Naive thymus-derived CD4-positive, alpha-beta T cell (primary cell): ENCODE measurements at regions not wholly inside any gene's neighbourhood (a gene's known extent, or its start where the extent isn't known, plus 50 kb on each side); places are given as distances from the start of the nearest gene placed in this dataset.

Experiments used
- ATAC-seq: fragments of 150-1000 bp; cut with Tn5 transposase; 2 replicates; pipeline ENCODE4 v1.10.0; 2021; ENCODE audit warnings: mild to moderate bottlenecking, moderate library complexity
- CTCF ChIA-PET: fragments of 350-600 bp; sonication (Branson Sonifier 250); formaldehyde crosslinking; loops from one replicate; lab custom pipeline; 2021; ENCODE audit warnings: antibody characterized with exemption; lab: Charles Lee
- POLR2A ChIA-PET: fragments of 350-600 bp; sonication (Branson Sonifier 250); formaldehyde crosslinking; loops from one replicate; lab custom pipeline; 2021; ENCODE audit warnings: antibody characterized with exemption, inconsistent platforms; lab: Charles Lee
- DNase-seq, 9 donors: peaks; one replicate each; pipeline versions ENCODE4 v3.0.0 to v3.0.0-alpha.2; 2020 to 2022; ENCODE audit warnings: mixed read lengths in 1 of 9
- H3K27ac ChIP-seq: one replicate; pipeline ENCODE4 v1.7.0; 2013; ENCODE audit warnings: mild to moderate bottlenecking, low read depth, low read length, moderate library complexity
- H3K27me3 ChIP-seq, 2 donors: one replicate each; pipeline ENCODE4 v1.7.0; 2013; ENCODE audit warnings: low read length in 2 of 2, mild to moderate bottlenecking in 2 of 2, moderate library complexity in 2 of 2; ENCODE audit not compliant: control insufficient read depth in 2 of 2, insufficient read depth in 2 of 2
- H3K36me3 ChIP-seq, 3 experiments: 1 replicate in 2 of 3; 2 replicates in 1 of 3; pipeline ENCODE4 v1.7.0; 2013; ENCODE audit warnings: low read length in 3 of 3, mild to moderate bottlenecking in 3 of 3, moderate library complexity in 1 of 3; ENCODE audit not compliant: insufficient read depth in 3 of 3, control insufficient read depth in 2 of 3
- H3K4me1 ChIP-seq, 2 donors: one replicate each; pipeline ENCODE4 v1.7.0; 2013; ENCODE audit warnings: low read length in 2 of 2, mild to moderate bottlenecking in 2 of 2, moderate library complexity in 1 of 2; ENCODE audit not compliant: control insufficient read depth in 2 of 2, insufficient read depth in 2 of 2
- H3K4me3 ChIP-seq: 2 replicates; pipeline ENCODE4 v1.7.0; 2013; ENCODE audit warnings: mild to moderate bottlenecking, low read length
- H3K9me3 ChIP-seq, 3 experiments: 1 replicate in 2 of 3; 2 replicates in 1 of 3; pipeline ENCODE4 v1.7.0; 2013; ENCODE audit warnings: low read length in 3 of 3; ENCODE audit not compliant: control insufficient read depth in 2 of 3
- H3K27ac Mint-ChIP-seq, 9 donors: one replicate each; pipeline ENCODE4 v1.8.0; 2020 to 2022; ENCODE audit warnings: mixed read lengths in 9 of 9, mild to moderate bottlenecking in 8 of 9, moderate library complexity in 5 of 9, inconsistent platforms in 2 of 9
- H3K27me3 Mint-ChIP-seq, 5 donors: one replicate each; pipeline ENCODE4 v1.8.0; 2021 to 2022; ENCODE audit warnings: mixed read lengths in 5 of 5, mild to moderate bottlenecking in 1 of 5
- H3K36me3 Mint-ChIP-seq, 5 donors: one replicate each; pipeline ENCODE4 v1.8.0; 2020 to 2022; ENCODE audit warnings: mixed read lengths in 5 of 5, mild to moderate bottlenecking in 3 of 5, inconsistent platforms in 1 of 5
- H3K4me1 Mint-ChIP-seq, 7 donors: one replicate each; pipeline ENCODE4 v1.8.0; 2020 to 2022; ENCODE audit warnings: mixed read lengths in 7 of 7, mild to moderate bottlenecking in 3 of 7, inconsistent platforms in 1 of 7
- H3K4me3 Mint-ChIP-seq, 10 donors: one replicate each; pipeline ENCODE4 v1.8.0; 2020 to 2022; ENCODE audit warnings: mild to moderate bottlenecking in 10 of 10, mixed read lengths in 10 of 10, moderate library complexity in 6 of 10, inconsistent platforms in 2 of 10
- H3K9me3 Mint-ChIP-seq, 11 donors: one replicate each; pipeline ENCODE4 v1.8.0; 2020 to 2022; ENCODE audit warnings: mixed read lengths in 11 of 11, mild to moderate bottlenecking in 4 of 11, inconsistent platforms in 1 of 11, moderate library complexity in 1 of 11
- intact Hi-C, 2 donors: fragments of 100-400 bp; cut with micrococcal nuclease; formaldehyde crosslinking; loops; one replicate each; pipeline ENCODE4 v1.15.1; 2023

- no peaks in the 10 kb centered on the region for H3K27me3 ChIP-seq
- no peaks in the 10 kb centered on the region for H3K27me3 Mint-ChIP-seq
- no peak overlapping the region for H3K4me3 ChIP-seq
- no peak overlapping the region for H3K4me3 Mint-ChIP-seq
- no peak overlapping the region for H3K27ac Mint-ChIP-seq
- peaks cover 0 to 9% (median 4%) of the 10 kb centered on the region in 11 donors for H3K9me3 Mint-ChIP-seq
- no peaks in the 10 kb centered on the region for H3K4me1 Mint-ChIP-seq
- ATAC-seq, result no peak
- H3K9me3 ChIP-seq, result no peaks in the 10 kb centered on the region
- intact Hi-C loops, result no loop called here
- CTCF ChIA-PET, result no interaction called here
- no peaks in the 10 kb centered on the region for H3K36me3 Mint-ChIP-seq
- no peak for DNase-seq
- H3K36me3 ChIP-seq, result no peaks in the 10 kb centered on the region
- no peak overlapping the region for H3K27ac ChIP-seq
- H3K4me1 ChIP-seq, result no peaks in the 10 kb centered on the region
- POLR2A ChIA-PET, result no interaction called here
Observed at GRCh38 chr7:123060446-123060845, 64.9 kb upstream of the TAS2R16 start.

GRCh38 chr7:123057911-123058310, 62.4 kb upstream of the TAS2R16 start:
- Mint-ChIP-seq H3K27me3 (no peaks in the 10 kb centered on the region), H3K27ac (no peak overlapping the region), H3K4me3 (no peak overlapping the region), H3K9me3 (peaks cover 0 to 12% (median 3%) of the 10 kb centered on the region in 11 donors), H3K36me3 (no peaks in the 10 kb centered on the region), H3K4me1 (no peaks in the 10 kb centered on the region)
- no peak for ATAC-seq
- CTCF ChIA-PET, result no interaction called here
- no peak for DNase-seq
- Histone ChIP-seq H3K4me1 (no peaks in the 10 kb centered on the region), H3K36me3 (no peaks in the 10 kb centered on the region), H3K9me3 (no peaks in the 10 kb centered on the region), H3K4me3 (no peak overlapping the region), H3K27ac (no peak overlapping the region), H3K27me3 (no peaks in the 10 kb centered on the region)
- intact Hi-C loops, result no loop called here
- POLR2A ChIA-PET, result no interaction called here

GRCh38 chr7:123054357-123055133, 59.0 kb upstream of the TAS2R16 start:
- no peak for DNase-seq
- H3K9me3 ChIP-seq, result peaks cover 0 to 2% (median 0%) of the 10 kb centered on the region in 3 experiments
- Mint-ChIP-seq H3K27me3 (no peaks in the 10 kb centered on the region), H3K36me3 (no peaks in the 10 kb centered on the region), H3K9me3 (peaks cover 5 to 24% (median 12%) of the 10 kb centered on the region in 11 donors), H3K4me1 (no peaks in the 10 kb centered on the region), H3K4me3 (no peak overlapping the region), H3K27ac (no peak overlapping the region)
- no peaks in the 10 kb centered on the region for H3K36me3 ChIP-seq
- POLR2A ChIA-PET, result no interaction called here
- no peak overlapping the region for H3K4me3 ChIP-seq
- intact Hi-C loops, result no loop called here
- no peak for ATAC-seq
- no peak overlapping the region for H3K27ac ChIP-seq
- H3K27me3 ChIP-seq, result no peaks in the 10 kb centered on the region
- CTCF ChIA-PET, result no interaction called here
- H3K4me1 ChIP-seq, result no peaks in the 10 kb centered on the region

- Histone ChIP-seq H3K9me3 (peaks cover 0 to 6% (median 0%) of the 10 kb centered on the region in 3 experiments), H3K4me3 (no peak overlapping the region), H3K36me3 (no peaks in the 10 kb centered on the region), H3K4me1 (no peaks in the 10 kb centered on the region), H3K27ac (no peak overlapping the region), H3K27me3 (no peaks in the 10 kb centered on the region)
- H3K36me3 Mint-ChIP-seq, result no peaks in the 10 kb centered on the region
- no peak for DNase-seq
- no peak overlapping the region for H3K4me3 Mint-ChIP-seq
- H3K9me3 Mint-ChIP-seq, result peaks cover 7 to 45% (median 20%) of the 10 kb centered on the region in 11 donors
- no peak for ATAC-seq
- ChIA-PET POLR2A (no interaction called here), CTCF (no interaction called here)
- H3K27me3 Mint-ChIP-seq, result no peaks in the 10 kb centered on the region
- H3K27ac Mint-ChIP-seq, result no peak overlapping the region
- no peaks in the 10 kb centered on the region for H3K4me1 Mint-ChIP-seq
- intact Hi-C loops, result no loop called here
Observed at GRCh38 chr7:123051916-123052315, 56.4 kb upstream of the TAS2R16 start.

GRCh38 chr7:123047955-123048354, 52.5 kb upstream of the TAS2R16 start:
- Mint-ChIP-seq H3K27ac (no peak overlapping the region), H3K27me3 (no peaks in the 10 kb centered on the region), H3K9me3 (peaks cover 7 to 57% (median 22%) of the 10 kb centered on the region in 11 donors), H3K4me3 (no peak overlapping the region), H3K36me3 (no peaks in the 10 kb centered on the region), H3K4me1 (no peaks in the 10 kb centered on the region)
- H3K27me3 ChIP-seq, result no peaks in the 10 kb centered on the region
- intact Hi-C loops, result no loop called here
- DNase-seq (no peak), ATAC-seq (no peak)
- H3K4me1 ChIP-seq, result no peaks in the 10 kb centered on the region
- no peaks in the 10 kb centered on the region for H3K36me3 ChIP-seq
- POLR2A ChIA-PET, result no interaction called here
- no peak overlapping the region for H3K4me3 ChIP-seq
- no peak overlapping the region for H3K27ac ChIP-seq
- CTCF ChIA-PET, result no interaction called here
- peaks cover 0 to 6% (median 0%) of the 10 kb centered on the region in 3 experiments for H3K9me3 ChIP-seq
